ENCODE measurements at regions not wholly inside any gene's neighbourhood (a gene's known extent, or its start where the extent isn't known, plus 50 kb on each side); places are given as distances from the start of the nearest gene placed in this dataset.

DNA sequence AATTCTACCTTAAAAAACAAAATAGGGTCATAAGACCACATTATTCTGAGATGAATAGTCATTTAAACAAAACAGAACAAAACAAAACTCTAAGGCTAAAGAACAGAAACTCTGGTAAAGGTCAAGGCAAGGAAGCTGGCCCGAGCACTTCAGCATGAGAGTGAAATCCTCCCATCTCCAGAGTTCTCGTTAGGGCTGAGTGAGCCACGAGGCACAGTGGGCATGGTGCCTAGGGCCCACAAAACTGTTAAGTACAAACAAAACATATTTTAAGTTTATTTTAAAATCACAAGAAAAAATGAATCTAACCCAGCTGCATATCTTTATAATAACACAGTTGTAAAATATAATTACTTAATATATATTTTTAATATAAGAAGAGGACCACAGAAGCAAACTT is 417.8 kb upstream of the GBE1 start:
- Histone ChIP-seq H3K9me3 (replicated peaks in 1 of 2; ENCODE audit: control insufficient read depth in 1 of 2, insufficient read depth in 1 of 2, low read length in 2 of 2) (no peaks in the 10 kb centered on the region), H2AFZ (ENCODE audit: insufficient read depth, low read depth, low read length, poor library complexity, severe bottlenecking) (no peak overlapping the region), H3K36me3 (replicated peaks in 1 of 2; ENCODE audit: control insufficient read depth in 1 of 2, insufficient read depth in 2 of 2, low read length in 2 of 2) (no peaks in the 10 kb centered on the region), H3K79me2 (ENCODE audit: insufficient read depth, low read length) (no peaks in the 10 kb centered on the region), H3K27me3 (ENCODE audit: control insufficient read depth in 2 of 2, insufficient read depth in 2 of 2, low read length in 2 of 2) (no peaks in the 10 kb centered on the region), H3K27ac (ENCODE audit: low read depth in 1 of 2, low read length in 2 of 2) (no peak overlapping the region), H3K4me2 (replicated peaks; ENCODE audit: extremely low read depth, low read length, poor library complexity, severe bottlenecking) (no peak overlapping the region), H3K9ac (ENCODE audit: insufficient read depth, low read length, poor library complexity, severe bottlenecking) (no peak overlapping the region), H3K4me3 (replicated peaks in 1 of 3; ENCODE audit: low read depth in 2 of 3, low read length in 3 of 3) (no peak overlapping the region), H4K20me1 (ENCODE audit: insufficient read depth, low read length) (no peaks in the 10 kb centered on the region), H3K4me1 (ENCODE audit: control insufficient read depth in 1 of 2, insufficient read depth in 2 of 2, low read length in 2 of 2) (no peaks in the 10 kb centered on the region)
- TF ChIP-seq, protein P1, sequence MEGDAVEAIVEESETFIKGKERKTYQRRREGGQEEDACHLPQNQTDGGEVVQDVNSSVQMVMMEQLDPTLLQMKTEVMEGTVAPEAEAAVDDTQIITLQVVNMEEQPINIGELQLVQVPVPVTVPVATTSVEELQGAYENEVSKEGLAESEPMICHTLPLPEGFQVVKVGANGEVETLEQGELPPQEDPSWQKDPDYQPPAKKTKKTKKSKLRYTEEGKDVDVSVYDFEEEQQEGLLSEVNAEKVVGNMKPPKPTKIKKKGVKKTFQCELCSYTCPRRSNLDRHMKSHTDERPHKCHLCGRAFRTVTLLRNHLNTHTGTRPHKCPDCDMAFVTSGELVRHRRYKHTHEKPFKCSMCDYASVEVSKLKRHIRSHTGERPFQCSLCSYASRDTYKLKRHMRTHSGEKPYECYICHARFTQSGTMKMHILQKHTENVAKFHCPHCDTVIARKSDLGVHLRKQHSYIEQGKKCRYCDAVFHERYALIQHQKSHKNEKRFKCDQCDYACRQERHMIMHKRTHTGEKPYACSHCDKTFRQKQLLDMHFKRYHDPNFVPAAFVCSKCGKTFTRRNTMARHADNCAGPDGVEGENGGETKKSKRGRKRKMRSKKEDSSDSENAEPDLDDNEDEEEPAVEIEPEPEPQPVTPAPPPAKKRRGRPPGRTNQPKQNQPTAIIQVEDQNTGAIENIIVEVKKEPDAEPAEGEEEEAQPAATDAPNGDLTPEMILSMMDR (IDR thresholded peaks at IDR 0.05) = no peak
- H3K27ac Mint-ChIP-seq = no peak overlapping the region
- no peaks in the 10 kb centered on the region for H3K36me3 Mint-ChIP-seq
- no peaks in the 10 kb centered on the region for H3K4me1 Mint-ChIP-seq
- H3K4me3 Mint-ChIP-seq = no peak overlapping the region
- DNase-seq = no peak
- no CpG with 5 or more reads among the region's 3 CpGs for WGBS (ENCODE audit: insufficient coverage)
- no peaks in the 10 kb centered on the region for H3K27me3 Mint-ChIP-seq (ENCODE audit: low read depth in 3 of 3)
- intact Hi-C loops (cut with micrococcal nuclease) = no loop called here
- H3K9me3 Mint-ChIP-seq = peaks cover 0 to 9% (median 2%) of the 10 kb centered on the region in 7 donors

GRCh38 chr3:82178291-82178690 is 416.8 kb upstream of the GBE1 start:
- Mint-ChIP-seq H3K27me3 (ENCODE audit: low read depth in 3 of 3) (peaks cover 0 to 3% (median 0%) of the 10 kb centered on the region in 3 donors), H3K36me3 (no peaks in the 10 kb centered on the region), H3K27ac (no peak overlapping the region), H3K4me3 (no peak overlapping the region), H3K9me3 (peaks cover 4 to 15% (median 10%) of the 10 kb centered on the region in 7 donors), H3K4me1 (no peaks in the 10 kb centered on the region)
- no peaks in the 10 kb centered on the region for H3K27me3 ChIP-seq (ENCODE audit: control insufficient read depth in 2 of 2, insufficient read depth in 2 of 2, low read length in 2 of 2)
- no peaks in the 10 kb centered on the region for H4K20me1 ChIP-seq (ENCODE audit: insufficient read depth, low read length)
- H2AFZ ChIP-seq (ENCODE audit: insufficient read depth, low read depth, low read length, poor library complexity, severe bottlenecking) = no peak overlapping the region
- TF ChIP-seq, protein P1 (IDR thresholded peaks at IDR 0.05) = no peak
- no peak overlapping the region for H3K27ac ChIP-seq (ENCODE audit: low read depth in 1 of 2, low read length in 2 of 2)
- H3K9me3 ChIP-seq (replicated peaks in 1 of 2; ENCODE audit: control insufficient read depth in 1 of 2, insufficient read depth in 1 of 2, low read length in 2 of 2) = peaks cover 0 to 7% of the 10 kb centered on the region in 2 donors
- H3K4me2 ChIP-seq (replicated peaks; ENCODE audit: extremely low read depth, low read length, poor library complexity, severe bottlenecking) = no peak overlapping the region
- DNase-seq = no peak
- H3K79me2 ChIP-seq (ENCODE audit: insufficient read depth, low read length) = no peaks in the 10 kb centered on the region
- intact Hi-C loops (cut with micrococcal nuclease) = no loop called here
- H3K9ac ChIP-seq (ENCODE audit: insufficient read depth, low read length, poor library complexity, severe bottlenecking) = no peak overlapping the region
- H3K36me3 ChIP-seq (replicated peaks in 1 of 2; ENCODE audit: control insufficient read depth in 1 of 2, insufficient read depth in 2 of 2, low read length in 2 of 2) = no peaks in the 10 kb centered on the region
- no peak overlapping the region for H3K4me3 ChIP-seq (replicated peaks in 1 of 3; ENCODE audit: low read depth in 2 of 3, low read length in 3 of 3)
- WGBS (ENCODE audit: insufficient coverage) = no CpG with 5 or more reads among the region's 3 CpGs
- no peaks in the 10 kb centered on the region for H3K4me1 ChIP-seq (ENCODE audit: control insufficient read depth in 1 of 2, insufficient read depth in 2 of 2, low read length in 2 of 2)

Measured in CD14-positive monocyte (primary cell).